NCI-H2029 (cell line): ENCODE measurements at regions not wholly inside any gene's neighbourhood (a gene's known extent, or its start where the extent isn't known, plus 50 kb on each side); places are given as distances from the start of the nearest gene placed in this dataset.

ENCODE experiments used
- DNase-seq: peaks from one replicate; lab custom pipeline; 2025; lab: John Stamatoyannopoulos, UW

GRCh38 chr4:19403786-19404370 is 847.8 kb upstream of the SLIT2 start:
- no peak for DNase-seq

GRCh38 chr4:19402581-19403065 is 849.1 kb upstream of the SLIT2 start:
- no peak for DNase-seq

- no peak for DNase-seq
These were observed 850.2 kb upstream of the SLIT2 start for GRCh38 chr4:19401301-19402080.

GRCh38 chr4:19400820-19401219 is 850.9 kb upstream of the SLIT2 start:
- no peak for DNase-seq

GRCh38 chr4:19399001-19399400 is 852.7 kb upstream of the SLIT2 start:
- DNase-seq = no peak

- no peak for DNase-seq
These were observed 864.9 kb upstream of the SLIT2 start for GRCh38 chr4:19386786-19387185.

GRCh38 chr4:19382993-19383756 is 868.5 kb upstream of the SLIT2 start:
- DNase-seq = no peak

- DNase-seq = no peak
These were observed 870.6 kb upstream of the SLIT2 start for GRCh38 chr4:19381068-19381467.

- DNase-seq = no peak
These were observed 871.1 kb upstream of the SLIT2 start for GRCh38 chr4:19380600-19380999.

GRCh38 chr4:19379191-19379708 is 872.5 kb upstream of the SLIT2 start:
- DNase-seq = no peak

GRCh38 chr4:19375931-19376330 is 875.8 kb upstream of the SLIT2 start:
- no peak for DNase-seq

GRCh38 chr4:19375136-19375804 is 876.4 kb upstream of the SLIT2 start:
- no peak for DNase-seq

GRCh38 chr4:19372390-19372789 is 879.3 kb upstream of the SLIT2 start:
- no peak for DNase-seq

- DNase-seq = no peak
These were observed 882.9 kb upstream of the SLIT2 start for GRCh38 chr4:19368800-19369199.

GRCh38 chr4:19366916-19367315 is 884.8 kb upstream of the SLIT2 start:
- DNase-seq = no peak

GRCh38 chr4:19358015-19358414 is 893.7 kb upstream of the SLIT2 start:
- no peak for DNase-seq

GRCh38 chr4:19349416-19349815 is 902.3 kb upstream of the SLIT2 start:
- no peak for DNase-seq

- no peak for DNase-seq
These were observed 903.0 kb upstream of the SLIT2 start for GRCh38 chr4:19348746-19349145.

GRCh38 chr4:19346636-19347035 is 905.1 kb upstream of the SLIT2 start:
- no peak for DNase-seq

GRCh38 chr4:19329631-19330030 is 922.1 kb upstream of the SLIT2 start:
- DNase-seq = no peak

- no peak for DNase-seq
These were observed 922.6 kb upstream of the SLIT2 start for GRCh38 chr4:19329077-19329476.

- DNase-seq = no peak
These were observed 924.3 kb upstream of the SLIT2 start for GRCh38 chr4:19327364-19327763.
